ENCODE measurements at regions not wholly inside any gene's neighbourhood (a gene's known extent, or its start where the extent isn't known, plus 50 kb on each side); places are given as distances from the start of the nearest gene placed in this dataset.
A peak's percentile ranks its signal among the peaks of the same experiment; 100 is the strongest.

- H3K27ac ChIP-seq: no peak overlapping the region
- H3K27me3 ChIP-seq: no peaks in the 10 kb centered on the region
- no peak overlapping the region for H3K4me3 ChIP-seq
- no peaks in the 10 kb centered on the region for H3K4me1 ChIP-seq
- H3K9me3 ChIP-seq: no peaks in the 10 kb centered on the region
- intact Hi-C loops (cut with DNase I; ENCODE audit: low total_unique reads): no loop called here
- no peak for DNase-seq (ENCODE audit: low spot score in 2 of 2)
- no peaks in the 10 kb centered on the region for H3K36me3 ChIP-seq
- TF ChIP-seq POLR2AphosphoS5 (IDR thresholded peaks at IDR 0.05) (no peak), CTCF (IDR thresholded peaks at IDR 0.05) (no peak), POLR2A (IDR thresholded peaks at IDR 0.05) (no peak)
These were observed 404.3 kb downstream of the ZNF521 start for GRCh38 chr18:24947521-24948305.

- H3K4me1 ChIP-seq: no peaks in the 10 kb centered on the region
- no peak overlapping the region for H3K27ac ChIP-seq
- H3K4me3 ChIP-seq: no peak overlapping the region
- DNase-seq (ENCODE audit: low spot score in 2 of 2): no peak
- H3K27me3 ChIP-seq: no peaks in the 10 kb centered on the region
- no peaks in the 10 kb centered on the region for H3K36me3 ChIP-seq
- intact Hi-C loops (cut with DNase I; ENCODE audit: low total_unique reads): no loop called here
- TF ChIP-seq CTCF (IDR thresholded peaks at IDR 0.05) (no peak), POLR2A (IDR thresholded peaks at IDR 0.05) (no peak), POLR2AphosphoS5 (IDR thresholded peaks at IDR 0.05) (no peak)
- H3K9me3 ChIP-seq: no peaks in the 10 kb centered on the region
These were observed 402.1 kb downstream of the ZNF521 start for GRCh38 chr18:24949908-24950307.

GRCh38 chr18:24954341-24954740 lies 397.6 kb downstream of the ZNF521 start:
- no peaks in the 10 kb centered on the region for H3K9me3 ChIP-seq
- no peak for TF ChIP-seq POLR2AphosphoS5 (IDR thresholded peaks at IDR 0.05)
- no peak for TF ChIP-seq CTCF (IDR thresholded peaks at IDR 0.05)
- no peak for TF ChIP-seq POLR2A (IDR thresholded peaks at IDR 0.05)
- no peaks in the 10 kb centered on the region for H3K36me3 ChIP-seq
- H3K4me1 ChIP-seq: no peaks in the 10 kb centered on the region
- H3K27ac ChIP-seq: peak overlapping the region; percentile 21 to 62
- no peak for DNase-seq (ENCODE audit: low spot score in 2 of 2)
- H3K27me3 ChIP-seq: no peaks in the 10 kb centered on the region
- H3K4me3 ChIP-seq: no peak overlapping the region
- intact Hi-C loops (cut with DNase I; ENCODE audit: low total_unique reads): no loop called here

GRCh38 chr18:24958001-24958400 lies 394.0 kb downstream of the ZNF521 start:
- Histone ChIP-seq H3K9me3 (peaks cover 0 to 2% of the 10 kb centered on the region in 2 donors), H3K4me3 (no peak overlapping the region), H3K36me3 (no peaks in the 10 kb centered on the region), H3K27me3 (no peaks in the 10 kb centered on the region), H3K4me1 (no peaks in the 10 kb centered on the region), H3K27ac (no peak overlapping the region)
- TF ChIP-seq CTCF (IDR thresholded peaks at IDR 0.05) (no peak), POLR2AphosphoS5 (IDR thresholded peaks at IDR 0.05) (no peak)
- intact Hi-C loops (cut with DNase I; ENCODE audit: low total_unique reads): loop anchor here (5.0 kb wide), 1 partner anchor 1034 kb away; no protein-coding TSS in a partner anchor
- no peak for DNase-seq (ENCODE audit: low spot score in 2 of 2)

GRCh38 chr18:24959051-24959476 lies 392.9 kb downstream of the ZNF521 start:
- TF ChIP-seq POLR2AphosphoS5 (IDR thresholded peaks at IDR 0.05): no peak
- intact Hi-C loops (cut with DNase I; ENCODE audit: low total_unique reads): loop anchor here (5.0 kb wide), 1 partner anchor 1033 kb away; no protein-coding TSS in a partner anchor
- Histone ChIP-seq H3K36me3 (no peaks in the 10 kb centered on the region), H3K27me3 (no peaks in the 10 kb centered on the region), H3K4me3 (no peak overlapping the region), H3K4me1 (no peaks in the 10 kb centered on the region), H3K9me3 (peaks cover 0 to 2% of the 10 kb centered on the region in 2 donors), H3K27ac (no peak overlapping the region)
- no peak for DNase-seq (ENCODE audit: low spot score in 2 of 2)
